GM12891 (cell line): ENCODE measurements at regions not wholly inside any gene's neighbourhood (a gene's known extent, or its start where the extent isn't known, plus 50 kb on each side); places are given as distances from the start of the nearest gene placed in this dataset.

ENCODE experiments used
- POLR2A ChIP-seq: IDR thresholded peaks from 2 replicates; pipeline ENCODE4 v1.6.1; 2011; ENCODE audit warnings: low read depth, low read length, control low read depth
- POLR2AphosphoS5 ChIP-seq: IDR thresholded peaks from 2 replicates; pipeline ENCODE4 v1.6.1; 2011; ENCODE audit warnings: low read depth, low read length, control low read depth
- SPI1 ChIP-seq: IDR thresholded peaks from 2 replicates; pipeline ENCODE4 v1.6.1; 2011; ENCODE audit warnings: low read depth, low read length, control low read depth
- TAF1 ChIP-seq: IDR thresholded peaks from 2 replicates; pipeline ENCODE4 v1.6.1; 2011; ENCODE audit warnings: low read depth, low read length, control low read depth

DNA sequence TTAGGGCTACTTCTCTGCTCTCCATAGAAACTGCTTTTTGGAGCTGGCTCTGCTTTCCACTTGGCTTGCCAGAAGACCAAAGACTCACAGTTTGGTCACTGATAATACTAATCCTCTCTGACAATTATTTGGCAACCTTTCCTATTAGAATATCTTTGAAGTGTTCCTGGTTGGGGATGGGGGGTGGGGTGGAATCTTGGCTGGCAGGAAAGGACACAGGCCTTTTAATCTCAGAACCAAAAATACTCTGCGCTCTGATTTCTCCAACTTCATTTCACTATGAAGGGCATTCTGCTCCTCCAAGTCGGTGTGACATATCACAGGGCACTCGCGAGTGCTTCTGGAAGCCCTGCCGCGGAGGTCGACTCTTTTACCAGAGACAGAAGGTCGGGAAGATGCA lies 1329.0 kb upstream of the WWC1 start:
- no peak for TF ChIP-seq POLR2AphosphoS5
- no peak for TF ChIP-seq POLR2A
- TF ChIP-seq TAF1: no peak
- no peak for TF ChIP-seq SPI1
